SU-DHL-6 (cell line): ENCODE measurements at regions not wholly inside any gene's neighbourhood (a gene's known extent, or its start where the extent isn't known, plus 50 kb on each side); places are given as distances from the start of the nearest gene placed in this dataset.

Experiments used
- CTCF ChIP-seq: fragments of 200-600 bp; sonication (generic); IDR thresholded peaks from one replicate; pipeline ENCODE4 v1.5.1; 2017; ENCODE audit warnings: antibody characterized with exemption, mild to moderate bottlenecking, low read length, moderate library complexity; ENCODE audit not compliant: insufficient read depth, poor library complexity, severe bottlenecking
- EZH2phosphoT487 ChIP-seq: fragments of 200-600 bp; sonication (generic), shearing (Covaris generic); conservative IDR thresholded peaks from 2 replicates; pipeline ENCODE4 v1.6.1; 2018; ENCODE audit warnings: mild to moderate bottlenecking, antibody characterized with exemption, low read length, moderate library complexity, mixed read lengths

GRCh38 chr2:67576991-67577390, 179.9 kb downstream of the ETAA1 start:
- TF ChIP-seq CTCF (no peak), EZH2phosphoT487 (no peak)
